ENCODE measurements at regions not wholly inside any gene's neighbourhood (a gene's known extent, or its start where the extent isn't known, plus 50 kb on each side); places are given as distances from the start of the nearest gene placed in this dataset.

DNA sequence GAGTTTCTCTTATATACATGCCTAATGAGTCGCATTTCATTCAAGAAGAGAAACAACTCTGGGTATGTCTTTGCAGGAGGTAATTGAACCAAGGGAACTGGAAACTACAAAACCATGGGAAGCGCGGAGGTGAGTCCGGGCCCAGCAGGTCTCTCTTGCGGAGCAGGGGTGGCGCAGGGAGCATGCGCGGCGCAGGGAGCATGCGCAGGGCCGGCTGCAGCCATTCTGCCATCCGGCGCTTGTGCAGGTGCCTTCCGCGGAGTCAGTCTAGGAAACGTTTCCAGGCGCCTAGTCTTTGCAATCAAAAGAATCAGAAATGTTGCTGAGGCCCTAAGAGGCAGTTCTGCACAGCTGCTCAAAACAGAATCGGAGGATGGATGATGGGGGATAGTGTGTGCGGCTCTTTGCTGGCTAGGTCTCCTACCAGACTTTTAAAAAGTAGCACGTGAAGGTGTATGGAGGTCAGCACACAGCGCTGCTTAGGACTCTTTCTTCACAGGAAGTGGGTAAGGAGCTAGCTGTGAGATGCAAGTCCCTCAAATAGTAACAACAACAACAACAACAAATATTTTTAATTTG, 433.8 kb upstream of the FAT1 start:
- TF ChIP-seq SUZ12 (IDR thresholded peaks at IDR 0.05; ENCODE audit: extremely low read depth, insufficient read depth, insufficient read length), result no peak
- TF ChIP-seq YY1 (IDR thresholded peaks at IDR 0.05; ENCODE audit: insufficient read depth, insufficient read length), result no peak

Data from NT2/D1 (cell line).